WTC11 (cell line): ENCODE measurements at regions not wholly inside any gene's neighbourhood (a gene's known extent, or its start where the extent isn't known, plus 50 kb on each side); places are given as distances from the start of the nearest gene placed in this dataset.

Experiments
- ATAC-seq: fragments of 200-7000 bp; cut with Tn5 transposase; 2 replicates; pipeline ENCODE4 v1.10.0; 2021; ENCODE audit warnings: mild to moderate bottlenecking, moderate library complexity
- CTCF ChIA-PET: fragments of 300-600 bp; sonication (Branson Sonifier 250); formaldehyde crosslinking; loops from one replicate; lab custom pipeline; 2021; ENCODE audit warnings: antibody characterized with exemption; lab: Charles Lee
- POLR2A ChIA-PET: fragments of 350-600 bp; sonication (Branson Sonifier 250); formaldehyde crosslinking; loops from one replicate; lab custom pipeline; 2021; ENCODE audit warnings: antibody characterized with exemption; lab: Charles Lee
- DNase-seq: peaks from one replicate; pipeline ENCODE4 v3.0.0; 2021; ENCODE audit warnings: low spot score
- H3K27ac Mint-ChIP-seq: 2 replicates; pipeline ENCODE4 v1.8.0; 2021; ENCODE audit warnings: mixed read lengths
- H3K27me3 Mint-ChIP-seq: 2 replicates; pipeline ENCODE4 v1.8.0; 2021; ENCODE audit warnings: low read depth, mild to moderate bottlenecking, moderate library complexity, mixed read lengths
- H3K36me3 Mint-ChIP-seq: 2 replicates; pipeline ENCODE4 v1.8.0; 2021; ENCODE audit warnings: mixed read lengths
- H3K4me1 Mint-ChIP-seq: 2 replicates; pipeline ENCODE4 v1.8.0; 2022; ENCODE audit warnings: mixed read lengths
- H3K4me3 Mint-ChIP-seq: 2 replicates; pipeline ENCODE4 v1.8.0; 2021; ENCODE audit warnings: mild to moderate bottlenecking, moderate library complexity, mixed read lengths
- H3K9me3 Mint-ChIP-seq: 2 replicates; pipeline ENCODE4 v1.8.0; 2021; ENCODE audit warnings: mixed read lengths
- ESRRA ChIP-seq: sonication (generic); formaldehyde crosslinking; IDR thresholded peaks from 2 replicates; pipeline ENCODE4 v1.8.1; 2022; ENCODE audit warnings: mild to moderate bottlenecking, missing genetic modification reagents, borderline replicate concordance
- FOXJ3 ChIP-seq: sonication (generic); formaldehyde crosslinking; IDR thresholded peaks from 2 replicates; pipeline ENCODE4 v1.9.0; 2021; ENCODE audit warnings: missing genetic modification reagents, mild to moderate bottlenecking, borderline replicate concordance
- FOXP1 ChIP-seq: sonication (generic); formaldehyde crosslinking; IDR thresholded peaks from 2 replicates; pipeline ENCODE4 v1.8.0; 2022; ENCODE audit warnings: missing genetic modification reagents, mild to moderate bottlenecking, moderate library complexity, borderline replicate concordance
- GTF2I ChIP-seq: fragments of 250-450 bp; sonication (Bioruptor Pico); conservative IDR thresholded peaks from 2 replicates; pipeline ENCODE4 v1.4.0; 2021; ENCODE audit warnings: mild to moderate bottlenecking
- IRF2 ChIP-seq: sonication (generic); formaldehyde crosslinking; IDR thresholded peaks from 2 replicates; pipeline ENCODE4 v1.8.0; 2022; ENCODE audit warnings: low read depth, missing genetic modification reagents, borderline replicate concordance
- JAZF1 ChIP-seq: fragments of 250-450 bp; sonication (Bioruptor Pico); IDR thresholded peaks from 2 replicates; pipeline ENCODE4 v1.9.0; 2021; ENCODE audit warnings: moderate library complexity, mild to moderate bottlenecking, inconsistent platforms
- NFATC4 ChIP-seq: fragments of 250-450 bp; sonication (Bioruptor Pico); IDR thresholded peaks from 2 replicates; pipeline ENCODE4 v1.9.0; 2021; ENCODE audit warnings: mild to moderate bottlenecking
- PRRX2 ChIP-seq: fragments of 250-450 bp; sonication (Bioruptor Pico); IDR thresholded peaks from 2 replicates; pipeline ENCODE4 v1.8.0; 2021; ENCODE audit warnings: mild to moderate bottlenecking
- SOX15 ChIP-seq: fragments of 250-450 bp; sonication (Bioruptor Pico); IDR thresholded peaks from 2 replicates; pipeline ENCODE4 v1.9.0; 2021; ENCODE audit warnings: mild to moderate bottlenecking
- TEAD1 ChIP-seq: sonication (generic); formaldehyde crosslinking; IDR thresholded peaks from 2 replicates; pipeline ENCODE4 v1.8.0; 2022; ENCODE audit warnings: mild to moderate bottlenecking, missing genetic modification reagents
- ZBTB21 ChIP-seq: sonication (generic); formaldehyde crosslinking; IDR thresholded peaks from 2 replicates; pipeline ENCODE4 v1.8.1; 2023; ENCODE audit warnings: mild to moderate bottlenecking, missing genetic modification reagents, borderline replicate concordance
- ZNF317 ChIP-seq: sonication (generic); formaldehyde crosslinking; IDR thresholded peaks from 2 replicates; pipeline ENCODE4 v1.8.1; 2023; ENCODE audit warnings: low read depth, mild to moderate bottlenecking, moderate library complexity, missing genetic modification reagents, borderline replicate concordance
- ZNF416 ChIP-seq: fragments of 250-450 bp; sonication (Bioruptor Pico); IDR thresholded peaks from 2 replicates; pipeline ENCODE4 v1.9.0; 2021; ENCODE audit warnings: mild to moderate bottlenecking, inconsistent platforms
- TF ChIP-seq, protein P1 (sequence below): sonication (generic); formaldehyde crosslinking; conservative IDR thresholded peaks from 2 replicates; pipeline ENCODE4 v1.8.1; 2022; ENCODE audit warnings: mild to moderate bottlenecking, missing genetic modification reagents
- TF ChIP-seq, protein P2 (sequence below): sonication (generic); formaldehyde crosslinking; conservative IDR thresholded peaks from 2 replicates; pipeline ENCODE4 v1.8.1; 2023; ENCODE audit warnings: mild to moderate bottlenecking, low read depth, missing genetic modification reagents, moderate library complexity
- TF ChIP-seq, protein P3 (sequence below): sonication (generic); formaldehyde crosslinking; IDR thresholded peaks from 2 replicates; pipeline ENCODE4 v1.8.1; 2022; ENCODE audit warnings: low read depth, missing genetic modification reagents, borderline replicate concordance
- TF ChIP-seq, protein P4 (sequence below): sonication (generic); formaldehyde crosslinking; IDR thresholded peaks from 2 replicates; pipeline ENCODE4 v1.8.1; 2023; ENCODE audit warnings: mild to moderate bottlenecking, moderate library complexity, missing genetic modification reagents
- TF ChIP-seq, protein P5 (sequence below): sonication (generic); formaldehyde crosslinking; IDR thresholded peaks from 2 replicates; pipeline ENCODE4 v1.8.1; 2022; ENCODE audit warnings: missing genetic modification reagents, borderline replicate concordance
- TF ChIP-seq, protein P6 (sequence below): sonication (generic); formaldehyde crosslinking; IDR thresholded peaks from 2 replicates; pipeline ENCODE4 v1.8.0; 2022; ENCODE audit warnings: mild to moderate bottlenecking, missing genetic modification reagents
- TF ChIP-seq, protein P7 (sequence below): sonication (generic); formaldehyde crosslinking; IDR thresholded peaks from 2 replicates; pipeline ENCODE4 v1.8.0; 2022; ENCODE audit warnings: mild to moderate bottlenecking, missing genetic modification reagents
- TF ChIP-seq, protein P8 (sequence below): sonication (generic); formaldehyde crosslinking; IDR thresholded peaks from 2 replicates; pipeline ENCODE4 v1.8.1; 2022; ENCODE audit warnings: low read depth, mild to moderate bottlenecking, moderate library complexity, missing genetic modification reagents, borderline replicate concordance
- TF ChIP-seq, protein P9 (sequence below): sonication (generic); formaldehyde crosslinking; IDR thresholded peaks from 2 replicates; pipeline ENCODE4 v1.8.0; 2022; ENCODE audit warnings: mild to moderate bottlenecking, missing genetic modification reagents

DNA sequence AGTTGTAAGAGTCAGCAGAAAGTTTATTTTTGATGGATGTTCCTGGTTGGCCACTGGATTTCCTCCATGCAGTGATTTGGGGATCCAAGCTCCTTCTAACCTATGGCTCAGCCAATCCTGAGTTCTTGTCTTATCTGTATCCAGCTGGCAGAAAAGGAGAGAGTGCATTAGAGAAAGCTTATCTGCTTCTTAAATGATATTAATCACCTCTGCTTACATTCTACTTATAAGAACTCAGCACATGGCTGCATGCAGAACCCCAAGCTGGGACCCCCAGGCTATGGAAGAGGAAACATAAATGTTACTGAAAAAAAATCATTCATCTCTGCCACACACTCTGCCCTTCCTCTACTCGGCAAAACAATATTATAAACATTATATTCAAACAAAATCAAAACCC, 739.8 kb upstream of the AUTS2 start:
- H3K4me1 Mint-ChIP-seq, result no peaks in the 10 kb centered on the region
- H3K4me3 Mint-ChIP-seq, result no peak overlapping the region
- CTCF ChIA-PET, result no interaction called here
- no peaks in the 10 kb centered on the region for H3K36me3 Mint-ChIP-seq
- TF ChIP-seq SOX15 (CRISPR knock-in tag), result no peak
- no peak for TF ChIP-seq ZNF416
- TF ChIP-seq, protein P1, sequence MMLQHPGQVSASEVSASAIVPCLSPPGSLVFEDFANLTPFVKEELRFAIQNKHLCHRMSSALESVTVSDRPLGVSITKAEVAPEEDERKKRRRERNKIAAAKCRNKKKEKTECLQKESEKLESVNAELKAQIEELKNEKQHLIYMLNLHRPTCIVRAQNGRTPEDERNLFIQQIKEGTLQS (CRISPR knock-in tag), result no peak
- TF ChIP-seq, protein P2, sequence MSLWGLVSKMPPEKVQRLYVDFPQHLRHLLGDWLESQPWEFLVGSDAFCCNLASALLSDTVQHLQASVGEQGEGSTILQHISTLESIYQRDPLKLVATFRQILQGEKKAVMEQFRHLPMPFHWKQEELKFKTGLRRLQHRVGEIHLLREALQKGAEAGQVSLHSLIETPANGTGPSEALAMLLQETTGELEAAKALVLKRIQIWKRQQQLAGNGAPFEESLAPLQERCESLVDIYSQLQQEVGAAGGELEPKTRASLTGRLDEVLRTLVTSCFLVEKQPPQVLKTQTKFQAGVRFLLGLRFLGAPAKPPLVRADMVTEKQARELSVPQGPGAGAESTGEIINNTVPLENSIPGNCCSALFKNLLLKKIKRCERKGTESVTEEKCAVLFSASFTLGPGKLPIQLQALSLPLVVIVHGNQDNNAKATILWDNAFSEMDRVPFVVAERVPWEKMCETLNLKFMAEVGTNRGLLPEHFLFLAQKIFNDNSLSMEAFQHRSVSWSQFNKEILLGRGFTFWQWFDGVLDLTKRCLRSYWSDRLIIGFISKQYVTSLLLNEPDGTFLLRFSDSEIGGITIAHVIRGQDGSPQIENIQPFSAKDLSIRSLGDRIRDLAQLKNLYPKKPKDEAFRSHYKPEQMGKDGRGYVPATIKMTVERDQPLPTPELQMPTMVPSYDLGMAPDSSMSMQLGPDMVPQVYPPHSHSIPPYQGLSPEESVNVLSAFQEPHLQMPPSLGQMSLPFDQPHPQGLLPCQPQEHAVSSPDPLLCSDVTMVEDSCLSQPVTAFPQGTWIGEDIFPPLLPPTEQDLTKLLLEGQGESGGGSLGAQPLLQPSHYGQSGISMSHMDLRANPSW (CRISPR knock-in tag), result no peak
- no peak for TF ChIP-seq NFATC4 (CRISPR knock-in tag)
- H3K9me3 Mint-ChIP-seq, result 0 out of 2 replicates have a peak, but pooled peaks cover 3% of the 10 kb centered on the region
- no peak overlapping the region for H3K27ac Mint-ChIP-seq
- POLR2A ChIA-PET, result no interaction called here
- H3K27me3 Mint-ChIP-seq, result no peaks in the 10 kb centered on the region; the same call in 1 of the 2 replicates
- DNase-seq (no peak), ATAC-seq (no peak)

DNA sequence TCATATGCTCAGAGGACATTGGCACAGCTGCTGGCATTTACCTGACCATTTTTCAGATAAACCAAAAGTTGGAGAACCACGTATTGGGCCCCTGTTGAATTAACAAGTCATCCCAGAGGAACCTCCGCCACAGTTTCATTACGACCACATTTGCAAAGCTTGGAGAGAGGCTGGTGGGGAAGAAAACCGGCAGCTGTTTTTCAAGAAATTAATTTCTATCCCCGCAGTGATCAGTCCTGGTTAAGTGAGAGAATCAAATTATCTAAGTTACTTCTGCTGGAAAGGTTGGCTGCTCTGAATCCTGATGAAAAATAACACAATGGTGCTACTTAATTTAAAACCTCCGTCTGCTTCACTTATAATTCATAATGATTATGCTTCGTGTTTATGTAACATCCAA, 737.1 kb upstream of the AUTS2 start:
- no peak overlapping the region for H3K27ac Mint-ChIP-seq
- no peak overlapping the region for H3K4me3 Mint-ChIP-seq
- no peaks in the 10 kb centered on the region for H3K36me3 Mint-ChIP-seq
- ChIA-PET CTCF (no interaction called here), POLR2A (no interaction called here)
- no peaks in the 10 kb centered on the region for H3K9me3 Mint-ChIP-seq
- DNase-seq (no peak), ATAC-seq (no peak)
- peaks cover 7% of the 10 kb centered on the region for H3K4me1 Mint-ChIP-seq
- no peaks in the 10 kb centered on the region; the same call in 1 of the 2 replicates for H3K27me3 Mint-ChIP-seq
- TF ChIP-seq, protein P3, sequence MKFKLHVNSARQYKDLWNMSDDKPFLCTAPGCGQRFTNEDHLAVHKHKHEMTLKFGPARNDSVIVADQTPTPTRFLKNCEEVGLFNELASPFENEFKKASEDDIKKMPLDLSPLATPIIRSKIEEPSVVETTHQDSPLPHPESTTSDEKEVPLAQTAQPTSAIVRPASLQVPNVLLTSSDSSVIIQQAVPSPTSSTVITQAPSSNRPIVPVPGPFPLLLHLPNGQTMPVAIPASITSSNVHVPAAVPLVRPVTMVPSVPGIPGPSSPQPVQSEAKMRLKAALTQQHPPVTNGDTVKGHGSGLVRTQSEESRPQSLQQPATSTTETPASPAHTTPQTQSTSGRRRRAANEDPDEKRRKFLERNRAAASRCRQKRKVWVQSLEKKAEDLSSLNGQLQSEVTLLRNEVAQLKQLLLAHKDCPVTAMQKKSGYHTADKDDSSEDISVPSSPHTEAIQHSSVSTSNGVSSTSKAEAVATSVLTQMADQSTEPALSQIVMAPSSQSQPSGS (CRISPR knock-in tag), result no peak
- no peak for TF ChIP-seq PRRX2 (CRISPR knock-in tag)
- no peak for TF ChIP-seq IRF2 (CRISPR knock-in tag)
- TF ChIP-seq, protein P4, sequence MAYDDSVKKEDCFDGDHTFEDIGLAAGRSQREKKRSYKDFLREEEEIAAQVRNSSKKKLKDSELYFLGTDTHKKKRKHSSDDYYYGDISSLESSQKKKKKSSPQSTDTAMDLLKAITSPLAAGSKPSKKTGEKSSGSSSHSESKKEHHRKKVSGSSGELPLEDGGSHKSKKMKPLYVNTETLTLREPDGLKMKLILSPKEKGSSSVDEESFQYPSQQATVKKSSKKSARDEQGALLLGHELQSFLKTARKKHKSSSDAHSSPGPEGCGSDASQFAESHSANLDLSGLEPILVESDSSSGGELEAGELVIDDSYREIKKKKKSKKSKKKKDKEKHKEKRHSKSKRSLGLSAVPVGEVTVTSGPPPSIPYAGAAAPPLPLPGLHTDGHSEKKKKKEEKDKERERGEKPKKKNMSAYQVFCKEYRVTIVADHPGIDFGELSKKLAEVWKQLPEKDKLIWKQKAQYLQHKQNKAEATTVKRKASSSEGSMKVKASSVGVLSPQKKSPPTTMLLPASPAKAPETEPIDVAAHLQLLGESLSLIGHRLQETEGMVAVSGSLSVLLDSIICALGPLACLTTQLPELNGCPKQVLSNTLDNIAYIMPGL (CRISPR knock-in tag), result no peak
- TF ChIP-seq, protein P5, sequence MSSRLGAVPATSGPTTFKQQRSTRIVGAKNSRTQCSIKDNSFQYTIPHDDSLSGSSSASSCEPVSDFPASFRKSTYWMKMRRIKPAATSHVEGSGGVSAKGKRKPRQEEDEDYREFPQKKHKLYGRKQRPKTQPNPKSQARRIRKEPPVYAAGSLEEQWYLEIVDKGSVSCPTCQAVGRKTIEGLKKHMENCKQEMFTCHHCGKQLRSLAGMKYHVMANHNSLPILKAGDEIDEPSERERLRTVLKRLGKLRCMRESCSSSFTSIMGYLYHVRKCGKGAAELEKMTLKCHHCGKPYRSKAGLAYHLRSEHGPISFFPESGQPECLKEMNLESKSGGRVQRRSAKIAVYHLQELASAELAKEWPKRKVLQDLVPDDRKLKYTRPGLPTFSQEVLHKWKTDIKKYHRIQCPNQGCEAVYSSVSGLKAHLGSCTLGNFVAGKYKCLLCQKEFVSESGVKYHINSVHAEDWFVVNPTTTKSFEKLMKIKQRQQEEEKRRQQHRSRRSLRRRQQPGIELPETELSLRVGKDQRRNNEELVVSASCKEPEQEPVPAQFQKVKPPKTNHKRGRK (CRISPR knock-in tag), result no peak
- TF ChIP-seq ZNF416, result no peak
- no peak for TF ChIP-seq GTF2I (CRISPR knock-in tag)
- no peak for TF ChIP-seq ESRRA (CRISPR knock-in tag)
- TF ChIP-seq ZBTB21 (CRISPR knock-in tag), result no peak
- TF ChIP-seq, protein P6, sequence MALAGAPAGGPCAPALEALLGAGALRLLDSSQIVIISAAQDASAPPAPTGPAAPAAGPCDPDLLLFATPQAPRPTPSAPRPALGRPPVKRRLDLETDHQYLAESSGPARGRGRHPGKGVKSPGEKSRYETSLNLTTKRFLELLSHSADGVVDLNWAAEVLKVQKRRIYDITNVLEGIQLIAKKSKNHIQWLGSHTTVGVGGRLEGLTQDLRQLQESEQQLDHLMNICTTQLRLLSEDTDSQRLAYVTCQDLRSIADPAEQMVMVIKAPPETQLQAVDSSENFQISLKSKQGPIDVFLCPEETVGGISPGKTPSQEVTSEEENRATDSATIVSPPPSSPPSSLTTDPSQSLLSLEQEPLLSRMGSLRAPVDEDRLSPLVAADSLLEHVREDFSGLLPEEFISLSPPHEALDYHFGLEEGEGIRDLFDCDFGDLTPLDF (CRISPR knock-in tag), result no peak
- no peak for TF ChIP-seq JAZF1
- TF ChIP-seq, protein P7, sequence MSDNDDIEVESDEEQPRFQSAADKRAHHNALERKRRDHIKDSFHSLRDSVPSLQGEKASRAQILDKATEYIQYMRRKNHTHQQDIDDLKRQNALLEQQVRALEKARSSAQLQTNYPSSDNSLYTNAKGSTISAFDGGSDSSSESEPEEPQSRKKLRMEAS (CRISPR knock-in tag), result no peak
- TF ChIP-seq ZNF317 (CRISPR knock-in tag), result no peak
- TF ChIP-seq, protein P8, sequence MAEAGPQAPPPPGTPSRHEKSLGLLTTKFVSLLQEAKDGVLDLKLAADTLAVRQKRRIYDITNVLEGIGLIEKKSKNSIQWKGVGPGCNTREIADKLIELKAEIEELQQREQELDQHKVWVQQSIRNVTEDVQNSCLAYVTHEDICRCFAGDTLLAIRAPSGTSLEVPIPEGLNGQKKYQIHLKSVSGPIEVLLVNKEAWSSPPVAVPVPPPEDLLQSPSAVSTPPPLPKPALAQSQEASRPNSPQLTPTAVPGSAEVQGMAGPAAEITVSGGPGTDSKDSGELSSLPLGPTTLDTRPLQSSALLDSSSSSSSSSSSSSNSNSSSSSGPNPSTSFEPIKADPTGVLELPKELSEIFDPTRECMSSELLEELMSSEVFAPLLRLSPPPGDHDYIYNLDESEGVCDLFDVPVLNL (CRISPR knock-in tag), result no peak
- no peak for TF ChIP-seq TEAD1 (CRISPR knock-in tag)
- TF ChIP-seq NFATC4 (CRISPR knock-in tag), result no peak
- TF ChIP-seq FOXJ3, result no peak
- no peak for TF ChIP-seq FOXP1 (CRISPR knock-in tag)
- TF ChIP-seq, protein P9, sequence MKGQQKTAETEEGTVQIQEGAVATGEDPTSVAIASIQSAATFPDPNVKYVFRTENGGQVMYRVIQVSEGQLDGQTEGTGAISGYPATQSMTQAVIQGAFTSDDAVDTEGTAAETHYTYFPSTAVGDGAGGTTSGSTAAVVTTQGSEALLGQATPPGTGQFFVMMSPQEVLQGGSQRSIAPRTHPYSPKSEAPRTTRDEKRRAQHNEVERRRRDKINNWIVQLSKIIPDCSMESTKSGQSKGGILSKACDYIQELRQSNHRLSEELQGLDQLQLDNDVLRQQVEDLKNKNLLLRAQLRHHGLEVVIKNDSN (CRISPR knock-in tag), result no peak
